ENCODE measurements at regions not wholly inside any gene's neighbourhood (a gene's known extent, or its start where the extent isn't known, plus 50 kb on each side); places are given as distances from the start of the nearest gene placed in this dataset.

GRCh38 chr12:91274916-91275315, 92.3 kb upstream of the DCN start:
- TF ChIP-seq CTCF (IDR thresholded peaks at IDR 0.05; ENCODE audit: low read depth, low read length): no peak
- TF ChIP-seq EZH2phosphoT487 (IDR thresholded peaks at IDR 0.05; ENCODE audit: low read depth): no peak

Measured in OCI-LY3 (cell line).